NT2/D1 (cell line): ENCODE measurements at regions not wholly inside any gene's neighbourhood (a gene's known extent, or its start where the extent isn't known, plus 50 kb on each side); places are given as distances from the start of the nearest gene placed in this dataset.

Source experiments
- DNase-seq: peaks from one replicate; pipeline ENCODE4 v3.0.0-alpha.2; 2011; ENCODE audit warnings: low read depth, low spot score
- H3K27me3 ChIP-seq: 2 replicates; pipeline ENCODE4 v1.6.0; 2011; ENCODE audit warnings: mild to moderate bottlenecking; ENCODE audit not compliant: insufficient read length, insufficient read depth
- H3K36me3 ChIP-seq: 2 replicates; pipeline ENCODE4 v1.6.1; 2011; ENCODE audit warnings: mild to moderate bottlenecking, low read length, mixed read lengths; ENCODE audit not compliant: insufficient read depth, insufficient read length
- H3K4me1 ChIP-seq: 2 replicates; pipeline ENCODE4 v1.5.1; 2011; ENCODE audit not compliant: insufficient read depth, insufficient read length
- H3K4me3 ChIP-seq: 2 replicates; pipeline ENCODE4 v1.5.1; 2011; ENCODE audit warnings: low read depth; ENCODE audit not compliant: insufficient read length
- H3K9ac ChIP-seq: 2 replicates; pipeline ENCODE4 v1.6.0; 2011; ENCODE audit warnings: low read depth; ENCODE audit not compliant: insufficient read length
- H3K9me3 ChIP-seq: 2 replicates; pipeline ENCODE4 v1.5.1; 2011; ENCODE audit warnings: mild to moderate bottlenecking, low read length; ENCODE audit not compliant: insufficient read depth
- SUZ12 ChIP-seq: IDR thresholded peaks from 2 replicates; pipeline ENCODE4 v1.6.1; 2011; ENCODE audit not compliant: insufficient read length, insufficient read depth; ENCODE audit errors: extremely low read depth
- YY1 ChIP-seq: IDR thresholded peaks from 2 replicates; pipeline ENCODE4 v1.6.1; 2011; ENCODE audit not compliant: insufficient read length, insufficient read depth
- ZNF274 ChIP-seq: IDR thresholded peaks from 2 replicates; pipeline ENCODE4 v1.6.1; 2011; ENCODE audit warnings: mild to moderate bottlenecking, low read depth, low read length

GRCh38 chr9:80926611-80927010 is 762.7 kb downstream of the TLE1 start:
- Histone ChIP-seq H3K36me3 (no peaks in the 10 kb centered on the region), H3K27me3 (no peaks in the 10 kb centered on the region), H3K4me1 (no peaks in the 10 kb centered on the region), H3K9me3 (no peaks in the 10 kb centered on the region), H3K9ac (no peak overlapping the region), H3K4me3 (no peak overlapping the region)
- DNase-seq, result no peak
- TF ChIP-seq SUZ12 (no peak), ZNF274 (no peak), YY1 (no peak)

DNA sequence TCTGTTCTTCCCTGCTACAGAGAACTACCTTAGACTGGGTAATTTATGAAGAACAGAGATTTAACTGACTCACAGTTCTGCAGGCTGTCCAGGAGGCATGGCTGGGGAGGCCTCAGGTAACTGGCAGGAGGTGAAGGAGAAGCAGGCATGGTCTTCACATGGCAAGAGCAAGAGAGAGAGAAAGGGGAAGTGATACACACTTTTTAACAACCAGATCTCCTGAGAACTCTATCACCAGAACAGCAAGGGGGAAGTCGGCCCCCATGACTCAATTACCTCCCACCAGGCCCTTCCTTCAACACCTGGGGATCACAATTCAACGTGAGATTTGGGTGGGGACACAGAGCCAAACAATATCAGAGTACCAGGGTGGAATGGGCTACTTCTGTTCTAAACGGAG is 766.8 kb downstream of the TLE1 start:
- no peak overlapping the region for H3K9ac ChIP-seq
- H3K36me3 ChIP-seq, result no peaks in the 10 kb centered on the region
- DNase-seq, result no peak
- TF ChIP-seq SUZ12 (no peak), ZNF274 (no peak)
- H3K4me1 ChIP-seq, result no peaks in the 10 kb centered on the region
- H3K9me3 ChIP-seq, result no peaks in the 10 kb centered on the region; the same call in 1 of the 2 replicates
- no peak overlapping the region for H3K4me3 ChIP-seq
- no peaks in the 10 kb centered on the region for H3K27me3 ChIP-seq

DNA sequence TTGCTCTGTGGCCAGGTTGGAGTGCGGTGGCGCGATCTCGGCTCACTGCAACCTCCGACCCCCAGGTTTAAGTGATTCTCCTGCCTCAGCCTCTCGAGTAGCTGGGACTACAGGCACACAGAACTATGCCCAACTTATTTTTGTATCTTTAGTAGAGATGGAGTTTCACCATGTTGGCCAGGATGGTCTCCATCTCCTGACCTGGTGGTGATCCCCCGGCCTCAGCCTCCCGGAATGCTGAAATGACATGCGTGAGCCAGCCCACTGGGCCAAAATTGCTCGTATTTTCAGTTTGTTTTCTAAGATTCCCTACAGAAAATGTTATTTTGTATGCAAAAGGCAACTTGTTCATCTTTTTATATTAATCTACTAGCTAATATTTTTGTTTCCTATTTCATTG is 782.6 kb downstream of the TLE1 start:
- H3K9ac ChIP-seq, result no peak overlapping the region
- no peaks in the 10 kb centered on the region for H3K27me3 ChIP-seq
- H3K4me3 ChIP-seq, result no peak overlapping the region
- DNase-seq, result no peak
- H3K36me3 ChIP-seq, result no peaks in the 10 kb centered on the region
- H3K4me1 ChIP-seq, result no peaks in the 10 kb centered on the region
- TF ChIP-seq SUZ12 (no peak), ZNF274 (no peak), YY1 (no peak)
- H3K9me3 ChIP-seq, result no peaks in the 10 kb centered on the region

DNA sequence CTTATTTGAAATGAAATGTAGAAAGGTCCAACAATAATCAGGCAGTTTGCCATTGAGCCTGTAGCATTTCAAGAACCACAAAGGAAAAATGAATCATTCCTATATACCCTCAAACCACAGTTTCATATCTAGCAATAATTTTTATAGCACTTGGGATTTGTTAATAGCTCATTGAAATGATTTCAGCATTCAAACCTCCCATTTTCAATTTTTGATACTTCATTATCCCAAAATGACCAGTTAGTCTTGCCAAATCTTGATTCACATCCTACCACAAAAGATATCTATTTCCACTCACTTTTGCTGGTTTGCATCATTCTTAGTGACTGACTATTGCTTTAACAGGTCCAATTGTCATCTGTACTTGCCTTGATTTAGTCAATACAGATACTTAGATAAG is 790.1 kb downstream of the TLE1 start:
- no peak overlapping the region for H3K4me3 ChIP-seq
- no peaks in the 10 kb centered on the region for H3K9me3 ChIP-seq
- no peaks in the 10 kb centered on the region for H3K36me3 ChIP-seq

GRCh38 chr9:80893190-80893589 is 796.2 kb downstream of the TLE1 start:
- TF ChIP-seq YY1 (no peak), ZNF274 (no peak), SUZ12 (no peak)
- Histone ChIP-seq H3K36me3 (no peaks in the 10 kb centered on the region), H3K9ac (no peak overlapping the region), H3K9me3 (no peaks in the 10 kb centered on the region), H3K4me3 (no peak overlapping the region), H3K27me3 (no peaks in the 10 kb centered on the region), H3K4me1 (no peaks in the 10 kb centered on the region)
- no peak for DNase-seq

More for the DNA sequence above, 790.1 kb downstream of the TLE1 start:
- H3K9ac ChIP-seq, result no peak overlapping the region
- H3K4me1 ChIP-seq, result no peaks in the 10 kb centered on the region
- no peak for DNase-seq
- H3K27me3 ChIP-seq, result no peaks in the 10 kb centered on the region
- TF ChIP-seq ZNF274, result no peak
- TF ChIP-seq YY1, result no peak
- no peak for TF ChIP-seq SUZ12

- no peaks in the 10 kb centered on the region for H3K9me3 ChIP-seq
- no peaks in the 10 kb centered on the region for H3K27me3 ChIP-seq
- H3K4me1 ChIP-seq, result no peaks in the 10 kb centered on the region
- no peak for DNase-seq
- H3K4me3 ChIP-seq, result no peak overlapping the region
- no peaks in the 10 kb centered on the region for H3K36me3 ChIP-seq
- no peak overlapping the region for H3K9ac ChIP-seq
- TF ChIP-seq YY1, result no peak
- TF ChIP-seq SUZ12, result no peak
- no peak for TF ChIP-seq ZNF274
These were observed 796.6 kb downstream of the TLE1 start for GRCh38 chr9:80892703-80893102.

DNA sequence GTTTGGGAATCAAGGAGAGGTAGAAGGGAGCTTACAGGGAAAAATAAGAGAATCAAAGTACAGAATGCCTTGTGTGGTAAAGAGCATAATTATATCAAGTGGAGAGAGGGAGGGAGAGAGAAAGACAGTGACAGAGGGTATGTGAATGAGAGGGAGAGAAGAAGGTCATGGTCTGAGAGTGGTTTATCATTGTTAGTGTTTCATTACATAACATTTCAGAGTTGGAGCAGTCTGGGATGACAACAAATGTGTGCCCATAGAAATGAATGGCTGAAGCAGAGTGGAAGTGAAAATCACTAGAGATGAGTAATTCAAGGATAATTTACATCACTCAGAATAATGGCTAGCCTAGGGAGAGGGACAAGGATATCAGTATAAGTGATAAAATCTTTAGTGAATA is 799.2 kb downstream of the TLE1 start:
- DNase-seq, result no peak
- Histone ChIP-seq H3K9ac (no peak overlapping the region), H3K36me3 (no peaks in the 10 kb centered on the region), H3K4me1 (no peaks in the 10 kb centered on the region), H3K4me3 (no peak overlapping the region), H3K27me3 (no peaks in the 10 kb centered on the region), H3K9me3 (no peaks in the 10 kb centered on the region)
- TF ChIP-seq SUZ12 (no peak), YY1 (no peak), ZNF274 (no peak)

- TF ChIP-seq ZNF274, result no peak
- no peak for TF ChIP-seq YY1
- no peak for TF ChIP-seq SUZ12
- Histone ChIP-seq H3K36me3 (no peaks in the 10 kb centered on the region), H3K27me3 (no peaks in the 10 kb centered on the region), H3K4me1 (no peaks in the 10 kb centered on the region), H3K9ac (no peak overlapping the region), H3K9me3 (no peaks in the 10 kb centered on the region), H3K4me3 (no peak overlapping the region)
- DNase-seq, result no peak
These were observed 803.5 kb downstream of the TLE1 start for GRCh38 chr9:80885894-80886293.
